ENCODE measurements at regions not wholly inside any gene's neighbourhood (a gene's known extent, or its start where the extent isn't known, plus 50 kb on each side); places are given as distances from the start of the nearest gene placed in this dataset.
"Not testable (repeated sequence)": the region's sequence is repeated elsewhere in the genome, so short reads cannot be mapped to it uniquely, and the experiment has no call there.

- intact Hi-C loops (cut with DNase I) = no loop called here
- Histone ChIP-seq H3K9me3 (no peaks in the 10 kb centered on the region), H3K27me3 (no peaks in the 10 kb centered on the region), H3K4me1 (no peaks in the 10 kb centered on the region), H3K27ac (no peak overlapping the region), H3K36me3 (no peaks in the 10 kb centered on the region), H3K4me3 (no peak overlapping the region)
- TF ChIP-seq EP300 (IDR thresholded peaks at IDR 0.05) (no peak), POLR2AphosphoS5 (IDR thresholded peaks at IDR 0.05) (no peak), CTCF (IDR thresholded peaks at IDR 0.05) (no peak), POLR2A (IDR thresholded peaks at IDR 0.05) (no peak)
- no peak for DNase-seq
- 72 to 74% methylated on average over 5 of the region's 5 CpGs for WGBS, 2 donors
These were observed 371.1 kb downstream of the CHL1 start for GRCh38 chr3:567488-568185.

- intact Hi-C loops (cut with DNase I); H3K9me3 ChIP-seq; H3K4me1 ChIP-seq; H3K27me3 ChIP-seq; H3K27ac ChIP-seq; DNase-seq; H3K36me3 ChIP-seq; H3K4me3 ChIP-seq: not testable (repeated sequence)
- WGBS, 2 donors = 71 to 81% methylated on average over 2 of the region's 2 CpGs
These were observed 383.0 kb downstream of the CHL1 start for GRCh38 chr3:579529-579928.

- H3K4me3 ChIP-seq; H3K36me3 ChIP-seq; intact Hi-C loops (cut with DNase I); H3K27ac ChIP-seq; H3K4me1 ChIP-seq; H3K27me3 ChIP-seq; H3K9me3 ChIP-seq; DNase-seq: not testable (repeated sequence)
These were observed 392.5 kb downstream of the CHL1 start for GRCh38 chr3:589066-589465.

GRCh38 chr3:597304-597703 is 400.7 kb downstream of the CHL1 start:
- H3K4me1 ChIP-seq; H3K27me3 ChIP-seq; DNase-seq; H3K27ac ChIP-seq; H3K9me3 ChIP-seq; intact Hi-C loops (cut with DNase I); H3K4me3 ChIP-seq; H3K36me3 ChIP-seq: not testable (repeated sequence)
- 63 to 72% methylated on average over 2 of the region's 2 CpGs for WGBS, 2 donors

GRCh38 chr3:597746-598145 is 401.2 kb downstream of the CHL1 start:
- DNase-seq; intact Hi-C loops (cut with DNase I); H3K4me3 ChIP-seq; H3K9me3 ChIP-seq; H3K36me3 ChIP-seq; H3K4me1 ChIP-seq; H3K27me3 ChIP-seq; H3K27ac ChIP-seq: not testable (repeated sequence)
- 49 to 65% methylated on average over 1 of the region's 1 CpG for WGBS, 2 donors

GRCh38 chr3:607480-607879 is 410.9 kb downstream of the CHL1 start:
- H3K27ac ChIP-seq; H3K9me3 ChIP-seq; H3K4me3 ChIP-seq; H3K36me3 ChIP-seq; DNase-seq; intact Hi-C loops (cut with DNase I); H3K27me3 ChIP-seq; H3K4me1 ChIP-seq: not testable (repeated sequence)
- 60 to 69% methylated on average over 4 of the region's 4 CpGs for WGBS, 2 donors

- Histone ChIP-seq H3K4me3 (no peak overlapping the region), H3K4me1 (no peaks in the 10 kb centered on the region), H3K27ac (no peak overlapping the region), H3K27me3 (no peaks in the 10 kb centered on the region), H3K9me3 (no peaks in the 10 kb centered on the region), H3K36me3 (no peaks in the 10 kb centered on the region)
- DNase-seq = no peak
- intact Hi-C loops (cut with DNase I) = no loop called here
- no peak for TF ChIP-seq POLR2AphosphoS5 (IDR thresholded peaks at IDR 0.05)
- TF ChIP-seq CTCF (IDR thresholded peaks at IDR 0.05) = no peak
- TF ChIP-seq POLR2A (IDR thresholded peaks at IDR 0.05) = no peak
- TF ChIP-seq EP300 (IDR thresholded peaks at IDR 0.05) = no peak
These were observed 425.2 kb downstream of the CHL1 start for GRCh38 chr3:621714-622113.

Data from sigmoid colon (tissue), 6 donors.